Type B pancreatic cell (in vitro differentiated cells): ENCODE measurements at regions not wholly inside any gene's neighbourhood (a gene's known extent, or its start where the extent isn't known, plus 50 kb on each side); places are given as distances from the start of the nearest gene placed in this dataset.

ENCODE experiments used
- DNase-seq: peaks from one replicate; pipeline ENCODE4 v3.0.0; 2021; ENCODE audit warnings: mixed read lengths; ENCODE audit not compliant: unreplicated experiment; ENCODE audit errors: extremely low spot score
- H3K27ac Mint-ChIP-seq: 2 replicates; pipeline ENCODE4 v1.8.0; 2021; ENCODE audit warnings: mild to moderate bottlenecking, mixed read lengths
- H3K27me3 Mint-ChIP-seq: 2 replicates; pipeline ENCODE4 v1.8.0; 2021; ENCODE audit warnings: mixed read lengths
- H3K36me3 Mint-ChIP-seq: 2 replicates; pipeline ENCODE4 v1.8.0; 2021; ENCODE audit warnings: mixed read lengths
- H3K4me1 Mint-ChIP-seq: one replicate; pipeline ENCODE4 v1.8.0; 2021; ENCODE audit warnings: mixed read lengths; ENCODE audit not compliant: unreplicated experiment
- H3K4me3 Mint-ChIP-seq: 2 replicates; pipeline ENCODE4 v1.8.0; 2021; ENCODE audit warnings: mild to moderate bottlenecking, mixed read lengths
- H3K9me3 Mint-ChIP-seq: 2 replicates; pipeline ENCODE4 v1.8.0; 2021; ENCODE audit warnings: mixed read lengths
- CTCF ChIP-seq: fragments of 200-600 bp; sonication (generic); conservative IDR thresholded peaks from 2 replicates; pipeline ENCODE4 v1.5.0; 2021; ENCODE audit warnings: antibody characterized with exemption, mild to moderate bottlenecking

GRCh38 chr20:7736336-7736735 lies 203.9 kb downstream of the HAO1 start:
- Mint-ChIP-seq H3K27ac (no peak overlapping the region), H3K36me3 (no peaks in the 10 kb centered on the region), H3K9me3 (no peaks in the 10 kb centered on the region), H3K4me1 (no peaks in the 10 kb centered on the region), H3K27me3 (no peaks in the 10 kb centered on the region), H3K4me3 (no peak overlapping the region)
- no peak for DNase-seq
- TF ChIP-seq CTCF: no peak

GRCh38 chr20:7741866-7742265 lies 198.4 kb downstream of the HAO1 start:
- no peak overlapping the region for H3K4me3 Mint-ChIP-seq
- no peaks in the 10 kb centered on the region for H3K36me3 Mint-ChIP-seq
- no peaks in the 10 kb centered on the region for H3K27me3 Mint-ChIP-seq
- no peak for TF ChIP-seq CTCF
- peaks cover 4% of the 10 kb centered on the region for H3K9me3 Mint-ChIP-seq
- no peak overlapping the region for H3K27ac Mint-ChIP-seq
- no peaks in the 10 kb centered on the region for H3K4me1 Mint-ChIP-seq
- no peak for DNase-seq

GRCh38 chr20:7742479-7742878 lies 197.8 kb downstream of the HAO1 start:
- no peaks in the 10 kb centered on the region for H3K4me1 Mint-ChIP-seq
- H3K36me3 Mint-ChIP-seq: no peaks in the 10 kb centered on the region
- peaks cover 4% of the 10 kb centered on the region for H3K9me3 Mint-ChIP-seq
- no peak overlapping the region for H3K27ac Mint-ChIP-seq
- no peak for DNase-seq
- no peak for TF ChIP-seq CTCF
- H3K27me3 Mint-ChIP-seq: no peaks in the 10 kb centered on the region
- H3K4me3 Mint-ChIP-seq: no peak overlapping the region

- Mint-ChIP-seq H3K9me3 (peaks cover 4% of the 10 kb centered on the region), H3K4me1 (no peaks in the 10 kb centered on the region), H3K27ac (no peak overlapping the region), H3K27me3 (no peaks in the 10 kb centered on the region), H3K4me3 (no peak overlapping the region), H3K36me3 (no peaks in the 10 kb centered on the region)
- DNase-seq: no peak
- no peak for TF ChIP-seq CTCF
Observed at GRCh38 chr20:7744411-7744810, 195.8 kb downstream of the HAO1 start.

GRCh38 chr20:7748624-7749023 lies 191.6 kb downstream of the HAO1 start:
- Mint-ChIP-seq H3K27ac (no peak overlapping the region), H3K36me3 (no peaks in the 10 kb centered on the region), H3K4me3 (no peak overlapping the region), H3K4me1 (no peaks in the 10 kb centered on the region), H3K27me3 (no peaks in the 10 kb centered on the region), H3K9me3 (peaks cover 4% of the 10 kb centered on the region)
- no peak for DNase-seq
- no peak for TF ChIP-seq CTCF

GRCh38 chr20:7754102-7754501 lies 186.2 kb downstream of the HAO1 start:
- Mint-ChIP-seq H3K4me1 (no peaks in the 10 kb centered on the region), H3K36me3 (no peaks in the 10 kb centered on the region), H3K27ac (no peak overlapping the region), H3K27me3 (no peaks in the 10 kb centered on the region), H3K4me3 (no peak overlapping the region), H3K9me3 (no peaks in the 10 kb centered on the region)
- no peak for DNase-seq
- no peak for TF ChIP-seq CTCF
